Left renal cortex interstitium (tissue), 4 donors: ENCODE measurements at regions not wholly inside any gene's neighbourhood (a gene's known extent, or its start where the extent isn't known, plus 50 kb on each side); places are given as distances from the start of the nearest gene placed in this dataset.
A peak's percentile ranks its signal among the peaks of the same experiment; 100 is the strongest.

ENCODE experiments used
- DNase-seq, 4 donors: peaks; one replicate each; pipeline ENCODE4 v3.0.0-alpha.2; 2013; ENCODE audit warnings: low read depth in 4 of 4, low spot score in 2 of 4, missing footprints in 1 of 4

GRCh38 chr3:102141096-102141927 is 292.0 kb downstream of the NFKBIZ start:
- no peak for DNase-seq

DNA sequence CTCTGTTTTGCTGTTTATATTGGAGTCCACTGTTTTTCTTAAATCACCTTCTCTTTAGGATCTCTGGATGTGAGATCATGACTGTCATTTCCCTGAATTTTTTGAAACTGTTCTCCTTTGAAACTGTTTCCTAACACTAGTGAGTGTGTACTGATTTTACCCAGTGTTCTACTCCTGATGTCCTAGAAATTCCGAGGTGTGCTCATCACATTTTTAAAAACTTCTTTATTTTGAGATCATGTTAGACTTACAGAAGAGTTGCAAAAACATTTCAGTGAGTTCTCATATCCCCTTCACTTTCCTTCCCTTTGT is 292.6 kb downstream of the NFKBIZ start:
- no peak for DNase-seq

GRCh38 chr3:102142379-102143060 is 292.3 kb upstream of the ZPLD1 start:
- DNase-seq, result no peak

- DNase-seq, result no peak
These were observed 291.3 kb upstream of the ZPLD1 start for GRCh38 chr3:102143536-102143935.

DNA sequence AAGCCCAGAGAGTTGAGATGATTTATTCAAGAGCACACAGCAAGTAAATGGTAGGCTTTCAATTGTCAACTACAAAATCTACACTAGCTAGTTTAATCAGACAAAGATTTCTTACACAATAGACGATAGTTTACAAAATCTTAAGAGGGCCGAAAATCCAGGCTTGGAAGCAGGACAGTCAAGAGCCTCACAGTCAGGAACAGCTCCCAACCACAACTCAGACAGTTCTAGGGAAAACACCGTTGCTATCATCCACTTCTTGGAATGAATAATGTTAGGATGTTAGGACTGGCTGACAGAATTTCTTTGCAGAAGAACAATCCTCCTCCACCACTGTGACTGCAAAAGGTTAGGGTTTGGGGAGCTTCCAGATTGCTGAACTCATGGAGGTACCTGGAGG is 290.8 kb upstream of the ZPLD1 start:
- no peak for DNase-seq

DNA sequence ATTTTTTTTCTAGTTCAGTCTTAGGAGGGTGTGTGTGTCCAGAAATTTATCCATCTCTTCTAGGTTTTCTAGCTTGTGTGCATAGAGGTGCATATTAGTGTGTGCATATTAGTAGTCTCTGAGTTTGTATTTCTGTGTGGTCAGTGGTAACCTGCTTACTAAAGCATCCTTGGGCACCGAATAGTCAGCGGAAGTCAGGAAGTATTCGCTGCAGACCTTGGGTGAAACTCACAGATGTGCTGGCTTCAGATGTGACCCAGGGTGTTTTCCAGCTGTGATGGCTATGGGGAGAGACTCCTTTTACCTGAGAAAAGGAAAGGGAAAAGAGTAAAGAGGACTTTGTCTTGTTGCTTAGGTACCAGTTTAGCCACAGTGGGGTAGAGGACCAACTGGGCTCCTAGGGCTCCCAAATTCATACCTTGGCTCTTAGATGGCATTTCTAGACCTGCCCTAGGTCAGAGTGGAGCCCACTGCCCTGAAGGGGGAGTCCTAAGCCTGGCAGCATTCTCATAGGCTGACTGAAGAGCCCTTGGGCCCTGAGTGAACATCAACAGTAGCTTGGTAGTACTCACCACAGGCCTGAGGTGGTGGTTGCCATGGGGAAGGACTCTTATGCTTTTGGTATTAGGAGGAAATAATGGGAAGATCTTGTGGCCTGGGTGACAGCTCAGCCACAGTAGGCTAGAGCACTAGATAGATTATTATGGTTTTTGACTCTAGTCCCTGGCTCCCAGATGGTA is 286.0 kb upstream of the ZPLD1 start:
- no peak for DNase-seq

- DNase-seq, result no peak
These were observed 282.9 kb upstream of the ZPLD1 start for GRCh38 chr3:102151935-102152334.

DNA sequence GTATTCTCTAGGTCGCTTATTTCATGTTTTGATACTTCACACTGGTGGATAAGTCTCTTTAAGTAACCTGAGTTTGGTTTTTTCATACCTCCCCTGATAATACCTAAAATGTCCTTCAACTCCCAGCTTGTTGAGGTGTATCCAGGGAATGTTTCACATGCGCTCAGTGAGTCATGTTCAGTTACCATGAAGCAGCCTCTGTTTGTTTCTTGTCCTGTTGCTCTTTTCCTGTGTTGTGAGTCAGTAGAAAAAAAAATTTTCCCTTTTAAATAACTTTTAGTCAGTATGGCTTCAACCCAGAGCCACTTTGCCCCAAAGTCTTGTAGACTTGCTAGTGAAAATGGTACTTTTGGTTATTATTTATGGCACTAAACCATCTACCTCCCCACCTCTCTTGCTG is 278.4 kb upstream of the ZPLD1 start:
- no peak for DNase-seq

- no peak for DNase-seq
These were observed 276.6 kb upstream of the ZPLD1 start for GRCh38 chr3:102158080-102158740.

DNA sequence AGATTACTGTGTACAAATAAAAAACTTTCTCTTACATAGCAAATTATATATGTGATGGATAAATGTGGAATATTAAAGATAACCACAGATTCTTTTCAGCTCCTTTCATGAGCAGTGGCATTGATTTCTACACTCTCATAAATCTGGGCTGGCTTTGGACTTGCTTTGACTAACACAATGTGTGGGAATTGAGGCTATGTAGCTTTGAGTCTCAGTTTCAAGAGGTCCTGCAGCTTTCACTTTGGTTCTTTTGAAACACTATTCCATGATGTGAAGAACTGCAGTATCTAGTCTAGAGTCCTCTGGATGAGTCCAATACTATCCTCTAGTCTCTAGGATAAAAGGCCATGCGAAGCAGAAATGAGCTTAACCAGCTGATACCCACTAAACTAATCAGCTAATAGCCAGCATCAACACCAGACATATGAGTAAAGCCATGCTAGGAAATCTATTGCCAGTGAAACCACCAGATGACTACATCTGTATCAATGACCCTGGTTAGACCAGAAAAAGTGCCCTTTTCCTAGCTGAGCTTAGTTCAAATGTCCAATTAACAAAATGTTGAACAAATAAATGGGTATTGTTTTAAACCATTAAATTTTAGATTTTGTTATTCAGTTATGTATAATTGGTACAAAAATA is 274.9 kb upstream of the ZPLD1 start:
- no peak for DNase-seq

GRCh38 chr3:102161384-102162006 is 273.3 kb upstream of the ZPLD1 start:
- no peak for DNase-seq

DNA sequence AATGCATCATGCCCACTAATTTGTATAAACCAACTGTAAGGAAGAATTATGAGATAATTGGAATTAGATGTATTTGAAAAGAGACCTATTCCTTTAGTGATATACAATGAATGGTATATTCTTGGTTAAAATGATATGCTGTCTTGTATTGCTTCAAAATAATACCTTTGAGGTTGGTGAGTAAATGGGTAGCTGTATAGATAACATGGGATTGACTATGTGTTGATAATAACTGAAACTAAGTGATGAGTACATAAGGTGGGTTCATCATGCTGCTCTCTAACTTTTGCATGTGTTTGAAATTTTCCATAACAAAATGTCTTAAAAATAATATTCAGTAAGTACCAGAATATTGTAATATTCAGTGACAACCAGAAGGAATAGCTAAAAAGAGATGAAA is 272.6 kb upstream of the ZPLD1 start:
- DNase-seq, result no peak

DNA sequence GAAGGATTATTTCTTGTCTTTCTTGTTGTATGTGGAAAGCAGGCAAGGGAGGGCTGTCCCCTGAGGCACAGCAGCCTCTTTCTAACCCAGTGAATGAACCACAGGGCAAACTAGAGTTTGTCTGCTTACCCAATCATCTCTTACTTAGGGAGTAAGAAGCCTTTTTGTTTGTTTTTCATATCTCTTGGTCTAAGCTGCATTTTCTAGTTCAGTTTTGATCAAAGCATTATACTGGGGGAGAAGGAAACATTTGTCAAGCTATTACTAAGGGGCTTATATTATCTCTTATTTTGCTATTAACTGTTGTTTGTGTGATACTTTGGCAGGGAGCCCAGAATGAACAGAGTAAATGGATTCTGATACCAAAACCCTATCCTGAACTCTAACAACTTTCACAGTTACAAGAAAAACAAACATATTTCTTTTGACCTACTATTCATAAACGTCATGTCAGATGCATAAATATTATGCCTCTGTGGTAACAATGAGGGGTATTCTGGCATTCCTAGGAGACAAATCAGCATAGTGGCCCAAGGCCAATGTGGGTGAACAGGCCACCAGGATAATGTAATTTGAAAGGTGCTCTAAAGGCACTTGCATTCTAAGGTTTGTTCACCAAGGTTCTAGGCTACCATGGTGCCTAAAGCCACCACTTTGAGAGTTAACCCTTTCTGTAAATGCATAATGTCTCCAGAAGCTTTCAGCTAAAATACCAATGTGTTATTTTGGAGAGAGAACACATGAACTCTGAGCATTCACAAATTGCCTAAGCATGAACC is 271.6 kb upstream of the ZPLD1 start:
- peak in 1 of 4 donors; percentile 36 for DNase-seq

DNA sequence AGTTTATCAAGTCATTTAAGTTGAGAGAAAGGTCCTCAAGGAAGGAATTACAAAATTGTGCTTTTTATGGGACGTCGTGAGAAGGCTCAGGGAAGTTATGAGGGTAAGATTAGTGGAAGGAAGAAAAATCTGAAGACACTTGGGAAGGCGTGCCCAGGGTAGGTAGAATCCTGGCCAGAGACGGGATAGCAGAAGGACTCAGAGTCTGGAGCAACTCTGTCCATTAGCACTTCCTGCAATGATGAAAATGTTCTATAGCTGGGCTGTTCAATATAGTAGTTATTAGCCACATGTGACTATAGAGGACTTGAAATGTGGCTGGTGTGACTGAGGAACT is 271.0 kb upstream of the ZPLD1 start:
- no peak for DNase-seq

DNA sequence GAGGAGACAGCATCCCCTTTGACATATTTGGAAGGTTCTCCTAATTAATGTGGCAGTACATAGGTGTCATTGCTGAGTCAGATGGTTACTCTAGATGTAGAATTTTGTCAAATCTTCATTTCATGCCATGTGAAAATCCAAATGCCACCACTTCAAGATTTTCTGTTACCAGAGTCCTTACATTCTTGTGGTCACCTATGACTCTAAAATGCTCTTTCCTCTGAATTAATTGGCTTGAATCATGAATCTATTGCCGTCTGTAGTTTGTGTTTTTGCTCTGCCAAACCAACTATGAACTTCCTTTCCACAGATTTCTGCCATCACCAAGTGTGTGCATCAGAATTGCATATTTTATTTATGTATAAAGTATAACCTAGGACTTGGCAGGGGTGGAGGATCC is 269.4 kb upstream of the ZPLD1 start:
- DNase-seq, result no peak

GRCh38 chr3:102169915-102170479 is 264.8 kb upstream of the ZPLD1 start:
- DNase-seq, result no peak

DNA sequence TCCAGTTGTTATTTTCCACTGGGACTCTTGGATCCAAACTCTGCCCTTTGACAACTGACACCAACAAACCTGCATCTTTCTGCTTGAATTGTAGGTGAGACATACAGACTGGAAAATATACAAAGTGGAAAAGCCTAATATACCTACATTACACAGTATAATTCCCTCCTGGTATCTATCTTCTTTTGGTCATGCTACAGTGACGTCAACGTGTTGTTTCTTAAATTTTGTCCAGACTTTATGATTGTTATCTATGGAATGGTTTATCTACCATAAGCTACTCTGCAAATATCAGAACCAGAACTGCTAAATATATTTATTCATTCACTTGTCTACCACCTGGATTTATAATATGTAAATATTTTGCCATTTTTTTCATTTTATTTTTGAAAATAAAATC is 264.3 kb upstream of the ZPLD1 start:
- no peak for DNase-seq

DNA sequence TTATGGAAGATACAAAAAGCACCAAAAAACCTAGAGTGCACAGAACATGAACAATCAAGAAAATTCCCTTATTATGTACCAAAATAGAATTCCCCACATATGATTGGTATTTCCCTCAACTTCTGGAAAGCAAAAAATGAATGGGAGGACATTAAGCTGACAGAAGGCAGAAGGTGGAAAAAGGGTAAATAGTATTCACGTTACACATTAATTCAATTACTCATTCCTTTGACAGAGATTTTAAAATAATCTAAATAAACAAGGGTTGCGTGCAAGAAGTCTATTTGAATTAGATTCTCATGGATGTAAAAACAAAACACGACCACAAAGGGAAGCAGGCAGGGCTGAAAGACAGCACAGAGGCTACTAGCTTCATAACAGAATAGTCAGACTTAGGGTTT is 260.5 kb upstream of the ZPLD1 start:
- no peak for DNase-seq

- DNase-seq, result no peak
These were observed 259.9 kb upstream of the ZPLD1 start for GRCh38 chr3:102174832-102175374.
